SK-N-SH treated with all-trans-retinoic acid at 6 μM for 48 hours (cell line): ENCODE measurements at regions not wholly inside any gene's neighbourhood (a gene's known extent, or its start where the extent isn't known, plus 50 kb on each side); places are given as distances from the start of the nearest gene placed in this dataset.

ENCODE experiments used
- CREB5 ChIP-seq: fragments of 250-450 bp; sonication (Bioruptor Pico); IDR thresholded peaks from 2 replicates; pipeline ENCODE4 v1.5.1; 2020; ENCODE audit warnings: low read depth, mild to moderate bottlenecking, moderate library complexity
- CSDC2 ChIP-seq: fragments of 250-450 bp; sonication (Bioruptor Pico); IDR thresholded peaks from 2 replicates; pipeline ENCODE4 v1.5.0; 2020; ENCODE audit warnings: mild to moderate bottlenecking, moderate library complexity
- CSRNP3 ChIP-seq: fragments of 250-450 bp; sonication (Bioruptor Pico); IDR thresholded peaks from 2 replicates; pipeline ENCODE4 v1.5.1; 2021; ENCODE audit warnings: mild to moderate bottlenecking, moderate library complexity
- GLIS3 ChIP-seq: fragments of 250-450 bp; sonication (Bioruptor Pico); IDR thresholded peaks from 2 replicates; pipeline ENCODE4 v1.5.0; 2020; ENCODE audit warnings: mild to moderate bottlenecking, moderate library complexity
- ISL1 ChIP-seq: fragments of 250-450 bp; sonication (Bioruptor Pico); IDR thresholded peaks from 2 replicates; pipeline ENCODE4 v2.1.2; 2022; ENCODE audit warnings: mild to moderate bottlenecking, moderate library complexity
- POU6F1 ChIP-seq: fragments of 250-450 bp; sonication (Bioruptor Pico); IDR thresholded peaks from 2 replicates; pipeline ENCODE4 v1.8.0; 2021; ENCODE audit warnings: low read depth, mild to moderate bottlenecking, moderate library complexity, borderline replicate concordance
- PPARA ChIP-seq: fragments of 250-450 bp; sonication (Bioruptor Pico); IDR thresholded peaks from 2 replicates; pipeline ENCODE4 v1.5.0; 2020; ENCODE audit warnings: mild to moderate bottlenecking, borderline replicate concordance
- RARB ChIP-seq: fragments of 250-450 bp; sonication (Bioruptor Pico); IDR thresholded peaks from 2 replicates; pipeline ENCODE4 v1.8.0; 2021; ENCODE audit warnings: mild to moderate bottlenecking, moderate library complexity
- TSHZ2 ChIP-seq: fragments of 250-450 bp; sonication (Bioruptor Pico); IDR thresholded peaks from 2 replicates; pipeline ENCODE4 v1.5.0; 2020; ENCODE audit warnings: mild to moderate bottlenecking, moderate library complexity
- ZC3H10 ChIP-seq: fragments of 250-450 bp; sonication (Bioruptor Pico); IDR thresholded peaks from 2 replicates; pipeline ENCODE4 v1.5.1; 2021; ENCODE audit warnings: mild to moderate bottlenecking, moderate library complexity
- ZFP3 ChIP-seq: fragments of 250-450 bp; sonication (Bioruptor Pico); IDR thresholded peaks from 2 replicates; pipeline ENCODE4 v1.5.0; 2020; ENCODE audit warnings: mild to moderate bottlenecking, moderate library complexity
- ZFP30 ChIP-seq: fragments of 450-650 bp; formaldehyde crosslinking; IDR thresholded peaks from 2 replicates; pipeline ENCODE4 v1.5.0; 2022; ENCODE audit warnings: mild to moderate bottlenecking, moderate library complexity
- TF ChIP-seq, protein P1 (sequence below): fragments of 250-450 bp; sonication (Bioruptor Pico); IDR thresholded peaks from 2 replicates; pipeline ENCODE4 v1.8.0; 2020; ENCODE audit warnings: mild to moderate bottlenecking, moderate library complexity, borderline replicate concordance

GRCh38 chr6:159342146-159342545 is 172.9 kb downstream of the FNDC1 start:
- TF ChIP-seq CREB5 (CRISPR knock-in tag) (no peak), CSDC2 (CRISPR knock-in tag) (no peak), RARB (CRISPR knock-in tag) (no peak), POU6F1 (CRISPR knock-in tag) (no peak), TSHZ2 (CRISPR knock-in tag) (no peak), PPARA (CRISPR knock-in tag) (no peak), CSRNP3 (CRISPR knock-in tag) (no peak), GLIS3 (no peak), ZFP3 (CRISPR knock-in tag) (no peak), ZFP30 (CRISPR knock-in tag) (no peak), ZC3H10 (CRISPR knock-in tag) (no peak), ISL1 (no peak)
- TF ChIP-seq, protein P1, sequence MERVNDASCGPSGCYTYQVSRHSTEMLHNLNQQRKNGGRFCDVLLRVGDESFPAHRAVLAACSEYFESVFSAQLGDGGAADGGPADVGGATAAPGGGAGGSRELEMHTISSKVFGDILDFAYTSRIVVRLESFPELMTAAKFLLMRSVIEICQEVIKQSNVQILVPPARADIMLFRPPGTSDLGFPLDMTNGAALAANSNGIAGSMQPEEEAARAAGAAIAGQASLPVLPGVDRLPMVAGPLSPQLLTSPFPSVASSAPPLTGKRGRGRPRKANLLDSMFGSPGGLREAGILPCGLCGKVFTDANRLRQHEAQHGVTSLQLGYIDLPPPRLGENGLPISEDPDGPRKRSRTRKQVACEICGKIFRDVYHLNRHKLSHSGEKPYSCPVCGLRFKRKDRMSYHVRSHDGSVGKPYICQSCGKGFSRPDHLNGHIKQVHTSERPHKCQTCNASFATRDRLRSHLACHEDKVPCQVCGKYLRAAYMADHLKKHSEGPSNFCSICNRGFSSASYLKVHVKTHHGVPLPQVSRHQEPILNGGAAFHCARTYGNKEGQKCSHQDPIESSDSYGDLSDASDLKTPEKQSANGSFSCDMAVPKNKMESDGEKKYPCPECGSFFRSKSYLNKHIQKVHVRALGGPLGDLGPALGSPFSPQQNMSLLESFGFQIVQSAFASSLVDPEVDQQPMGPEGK: no peak
